BJ (cell line): ENCODE measurements at regions not wholly inside any gene's neighbourhood (a gene's known extent, or its start where the extent isn't known, plus 50 kb on each side); places are given as distances from the start of the nearest gene placed in this dataset.

Experiments
- CTCF ChIA-PET: fragments of 350-600 bp; formaldehyde crosslinking; extraction: SDS; loops from one replicate; lab custom pipeline; 2021; ENCODE audit warnings: antibody characterized with exemption, inconsistent platforms; lab: Yijun Ruan, JAX
- POLR2A ChIA-PET: fragments of 300-600 bp; sonication (Branson Sonifier 250); formaldehyde crosslinking; extraction: SDS; loops from one replicate; lab custom pipeline; 2021; ENCODE audit warnings: antibody characterized with exemption; lab: Charles Lee
- DNase-seq: peaks from one replicate; pipeline ENCODE4 v3.0.0-alpha.2; 2011; ENCODE audit warnings: low read depth
- H3K27me3 ChIP-seq: 2 replicates; pipeline ENCODE4 v1.6.0; 2011; ENCODE audit warnings: low read length; ENCODE audit not compliant: control insufficient read depth, insufficient read depth
- H3K36me3 ChIP-seq: 2 replicates; pipeline ENCODE4 v1.5.1; 2011; ENCODE audit warnings: low read length; ENCODE audit not compliant: control insufficient read depth, insufficient read depth
- H3K4me3 ChIP-seq: 2 replicates; pipeline ENCODE4 v1.5.1; 2011; ENCODE audit warnings: low read depth, mild to moderate bottlenecking, control low read depth, low read length
- CTCF ChIP-seq: IDR thresholded peaks from 2 replicates; pipeline ENCODE4 v1.5.1; 2011; ENCODE audit warnings: low read depth, mild to moderate bottlenecking, control low read depth, inconsistent platforms, low read length, moderate library complexity; ENCODE audit not compliant: insufficient read depth

- CTCF ChIA-PET, result interaction anchor here (0.6 kb wide), 1 partner anchor 110 kb away, joined by 4 read pairs; no protein-coding TSS in a partner anchor
- Histone ChIP-seq H3K36me3 (no peaks in the 10 kb centered on the region), H3K27me3 (peaks cover 3% of the 10 kb centered on the region; the same call in 1 of the 2 replicates), H3K4me3 (no peak overlapping the region)
- no peak for TF ChIP-seq CTCF
- no peak for DNase-seq
- POLR2A ChIA-PET, result no interaction called here
These were observed 59.6 kb upstream of the FOXF1 start for GRCh38 chr16:86450691-86451090.

GRCh38 chr16:86452451-86452850 lies 57.9 kb upstream of the FOXF1 start:
- CTCF ChIA-PET, result no interaction called here
- DNase-seq, result no peak

GRCh38 chr16:86455116-86455515 lies 55.2 kb upstream of the FOXF1 start:
- no peaks in the 10 kb centered on the region for H3K36me3 ChIP-seq
- CTCF ChIA-PET, result interaction anchor here (1.0 to 2.6 kb wide), 2 partner anchors 14 to 62 kb away, joined by 3 to 8 read pairs; no protein-coding TSS in a partner anchor
- H3K27me3 ChIP-seq, result peaks cover 3% of the 10 kb centered on the region; the same call in 1 of the 2 replicates
- TF ChIP-seq CTCF, result no peak
- POLR2A ChIA-PET, result no interaction called here
- DNase-seq, result peak; percentile 90
- no peak overlapping the region for H3K4me3 ChIP-seq

More at GRCh38 chr16:86452451-86452850, 57.9 kb upstream of the FOXF1 start:
- Histone ChIP-seq H3K4me3 (no peak overlapping the region), H3K36me3 (no peaks in the 10 kb centered on the region), H3K27me3 (peaks cover 3% of the 10 kb centered on the region; the same call in 1 of the 2 replicates)
- POLR2A ChIA-PET, result no interaction called here
- no peak for TF ChIP-seq CTCF

- no peaks in the 10 kb centered on the region for H3K36me3 ChIP-seq
- no peak overlapping the region for H3K4me3 ChIP-seq
- POLR2A ChIA-PET, result no interaction called here
- CTCF ChIA-PET, result interaction anchor here (1.0 to 2.6 kb wide), 2 partner anchors 15 to 62 kb away, joined by 3 to 8 read pairs; no protein-coding TSS in a partner anchor
- peaks cover 3% of the 10 kb centered on the region; the same call in 1 of the 2 replicates for H3K27me3 ChIP-seq
- TF ChIP-seq CTCF, result no peak
- peak; percentile 51 for DNase-seq
These were observed 54.7 kb upstream of the FOXF1 start for GRCh38 chr16:86455640-86456039.

- Histone ChIP-seq H3K27me3 (no peaks in the 10 kb centered on the region), H3K36me3 (no peaks in the 10 kb centered on the region), H3K4me3 (no peak overlapping the region)
- POLR2A ChIA-PET, result no interaction called here
- TF ChIP-seq CTCF, result no peak
- DNase-seq, result peak; percentile 97
- CTCF ChIA-PET, result interaction anchor here (1.5 kb wide), 1 partner anchor 638 kb away, joined by 4 read pairs; no protein-coding TSS in a partner anchor
These were observed 52.7 kb upstream of the FOXF1 start for GRCh38 chr16:86457501-86458148.
